ENCODE measurements at regions not wholly inside any gene's neighbourhood (a gene's known extent, or its start where the extent isn't known, plus 50 kb on each side); places are given as distances from the start of the nearest gene placed in this dataset.

DNA sequence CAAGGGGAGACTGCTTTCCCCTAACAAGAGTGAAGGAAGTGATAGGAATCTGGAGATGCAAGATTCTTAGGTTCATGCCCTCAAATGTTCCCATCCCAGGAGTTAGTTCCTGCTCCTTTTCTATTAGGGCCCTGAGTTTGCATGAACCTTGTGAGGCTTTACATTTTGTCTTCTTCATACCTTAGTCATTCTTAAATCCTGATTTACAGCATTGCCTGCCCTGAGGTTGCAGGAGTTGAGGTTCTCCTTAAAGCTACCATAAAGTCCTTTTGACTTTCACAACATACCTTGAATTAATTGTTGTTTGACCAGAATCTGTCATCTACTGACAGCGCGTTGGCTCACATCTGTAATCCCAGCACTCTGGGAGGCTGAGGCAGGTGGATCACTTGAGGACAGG lies 151.5 kb upstream of the ABCA1 start:
- TF ChIP-seq, protein P1, sequence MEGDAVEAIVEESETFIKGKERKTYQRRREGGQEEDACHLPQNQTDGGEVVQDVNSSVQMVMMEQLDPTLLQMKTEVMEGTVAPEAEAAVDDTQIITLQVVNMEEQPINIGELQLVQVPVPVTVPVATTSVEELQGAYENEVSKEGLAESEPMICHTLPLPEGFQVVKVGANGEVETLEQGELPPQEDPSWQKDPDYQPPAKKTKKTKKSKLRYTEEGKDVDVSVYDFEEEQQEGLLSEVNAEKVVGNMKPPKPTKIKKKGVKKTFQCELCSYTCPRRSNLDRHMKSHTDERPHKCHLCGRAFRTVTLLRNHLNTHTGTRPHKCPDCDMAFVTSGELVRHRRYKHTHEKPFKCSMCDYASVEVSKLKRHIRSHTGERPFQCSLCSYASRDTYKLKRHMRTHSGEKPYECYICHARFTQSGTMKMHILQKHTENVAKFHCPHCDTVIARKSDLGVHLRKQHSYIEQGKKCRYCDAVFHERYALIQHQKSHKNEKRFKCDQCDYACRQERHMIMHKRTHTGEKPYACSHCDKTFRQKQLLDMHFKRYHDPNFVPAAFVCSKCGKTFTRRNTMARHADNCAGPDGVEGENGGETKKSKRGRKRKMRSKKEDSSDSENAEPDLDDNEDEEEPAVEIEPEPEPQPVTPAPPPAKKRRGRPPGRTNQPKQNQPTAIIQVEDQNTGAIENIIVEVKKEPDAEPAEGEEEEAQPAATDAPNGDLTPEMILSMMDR (IDR thresholded peaks at IDR 0.05): no peak
- TF ChIP-seq SIN3A (IDR thresholded peaks at IDR 0.05; ENCODE audit: borderline replicate concordance, insufficient read depth, low read depth, low read length) (no peak), POLR2AphosphoS5 (IDR thresholded peaks at IDR 0.05; ENCODE audit: low read depth, low read length) (no peak)
